Left ventricle myocardium inferior (tissue), 1 donor: ENCODE measurements at regions not wholly inside any gene's neighbourhood (a gene's known extent, or its start where the extent isn't known, plus 50 kb on each side); places are given as distances from the start of the nearest gene placed in this dataset.
"Not testable (repeated sequence)": the region's sequence is repeated elsewhere in the genome, so short reads cannot be mapped to it uniquely, and the experiment has no call there.

ENCODE experiments used
- DNase-seq: peaks from one replicate; pipeline ENCODE4 v3.0.0-alpha.2; 2020
- H3K27ac ChIP-seq: fragments of 200-600 bp; replicated peaks from 2 replicates; pipeline ENCODE4 v1.8.0; 2021
- H3K27me3 ChIP-seq: fragments of 200-600 bp; 2 replicates; pipeline ENCODE4 v1.8.0; 2021; ENCODE audit warnings: low read depth
- H3K36me3 ChIP-seq: fragments of 200-600 bp; 2 replicates; pipeline ENCODE4 v1.8.0; 2021
- H3K4me1 ChIP-seq: fragments of 200-600 bp; 2 replicates; pipeline ENCODE4 v1.8.0; 2021
- H3K4me3 ChIP-seq: fragments of 200-600 bp; 2 replicates; pipeline ENCODE4 v1.8.0; 2021; ENCODE audit warnings: mild to moderate bottlenecking, moderate library complexity
- H3K9me3 ChIP-seq: fragments of 200-600 bp; replicated peaks from 2 replicates; pipeline ENCODE4 v1.8.0; 2021
- intact Hi-C: fragments of 100-400 bp; cut with micrococcal nuclease; formaldehyde crosslinking; loops from one replicate; pipeline ENCODE4 v1.11.0; 2022
- donor health status: DM: no; HTN: yes; CAD: no; lungs with severe emphysema.

DNA sequence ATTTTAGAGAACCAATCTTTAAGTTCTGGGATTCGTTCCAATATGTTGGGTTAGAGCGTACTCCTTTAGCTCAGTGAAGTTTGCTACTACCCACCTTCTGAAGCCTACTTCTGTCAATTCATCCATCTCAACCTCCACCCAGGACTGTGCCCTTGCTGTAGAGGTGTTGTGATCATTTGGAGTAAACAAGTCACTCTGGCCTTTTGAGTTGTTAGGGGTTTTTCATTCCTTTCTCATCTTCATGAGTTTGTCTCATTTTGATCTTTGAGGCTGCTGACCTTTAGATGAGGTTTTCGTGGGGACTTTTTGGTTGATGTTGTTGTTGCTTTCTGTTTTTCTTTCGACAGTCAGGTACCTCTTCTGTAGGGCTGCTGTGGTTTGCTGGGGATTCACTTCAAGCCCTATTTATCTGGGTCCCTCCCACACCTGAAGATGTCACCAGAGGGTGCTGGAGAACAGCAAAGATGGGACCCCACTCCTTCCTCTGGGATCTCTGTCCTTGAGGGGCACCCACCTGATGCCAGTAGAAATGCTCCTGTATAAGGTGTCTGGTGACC lies 158.4 kb downstream of the ANKRD36B start:
- DNase-seq, H3K27me3 ChIP-seq, H3K4me1 ChIP-seq, H3K27ac ChIP-seq, H3K4me3 ChIP-seq, H3K36me3 ChIP-seq, H3K9me3 ChIP-seq, intact Hi-C loops: not testable (repeated sequence)

DNA sequence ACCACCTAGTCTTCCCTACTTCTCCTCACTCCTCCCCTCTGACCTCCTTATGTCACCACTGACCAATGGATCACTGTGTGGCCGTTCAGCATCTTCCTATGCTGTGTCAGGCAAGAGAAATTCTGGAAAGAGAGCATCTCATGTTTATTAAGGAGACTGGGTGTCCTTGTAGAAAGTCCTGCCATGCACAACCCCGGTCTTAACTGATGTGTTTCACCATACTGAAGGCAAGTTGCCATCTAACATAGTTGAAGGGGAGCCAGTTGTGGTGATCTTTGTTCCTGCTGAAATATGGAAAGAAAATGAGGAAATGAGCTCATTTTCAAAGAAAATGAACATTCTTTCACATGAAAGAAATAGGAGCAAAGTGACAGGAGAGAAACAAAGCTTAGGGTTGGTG lies 167.3 kb downstream of the ANKRD36B start:
- H3K4me3 ChIP-seq, H3K36me3 ChIP-seq, DNase-seq, H3K27me3 ChIP-seq, H3K9me3 ChIP-seq, intact Hi-C loops, H3K27ac ChIP-seq, H3K4me1 ChIP-seq: not testable (repeated sequence)

DNA sequence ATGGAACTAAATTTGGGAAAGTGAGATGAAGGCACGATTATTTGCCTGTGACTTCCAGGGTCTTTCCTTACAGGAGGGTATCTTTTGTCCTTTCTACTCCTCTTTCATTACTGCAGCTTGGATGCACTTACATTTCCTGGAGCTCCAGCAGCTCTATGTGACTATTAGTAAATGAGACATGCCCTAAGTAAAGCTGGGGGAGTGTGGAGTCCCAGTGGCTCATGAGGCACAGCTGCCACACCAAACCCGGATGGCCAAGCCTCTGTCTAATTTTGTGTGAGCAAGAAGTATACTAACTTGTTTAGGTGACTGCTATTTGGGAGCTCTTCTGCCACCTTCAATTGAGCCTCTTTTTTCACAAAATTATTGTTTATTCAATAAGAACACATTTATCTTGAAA lies 183.3 kb downstream of the ANKRD36B start:
- intact Hi-C loops, H3K27ac ChIP-seq, H3K36me3 ChIP-seq, H3K4me3 ChIP-seq, DNase-seq, H3K9me3 ChIP-seq, H3K4me1 ChIP-seq, H3K27me3 ChIP-seq: not testable (repeated sequence)

DNA sequence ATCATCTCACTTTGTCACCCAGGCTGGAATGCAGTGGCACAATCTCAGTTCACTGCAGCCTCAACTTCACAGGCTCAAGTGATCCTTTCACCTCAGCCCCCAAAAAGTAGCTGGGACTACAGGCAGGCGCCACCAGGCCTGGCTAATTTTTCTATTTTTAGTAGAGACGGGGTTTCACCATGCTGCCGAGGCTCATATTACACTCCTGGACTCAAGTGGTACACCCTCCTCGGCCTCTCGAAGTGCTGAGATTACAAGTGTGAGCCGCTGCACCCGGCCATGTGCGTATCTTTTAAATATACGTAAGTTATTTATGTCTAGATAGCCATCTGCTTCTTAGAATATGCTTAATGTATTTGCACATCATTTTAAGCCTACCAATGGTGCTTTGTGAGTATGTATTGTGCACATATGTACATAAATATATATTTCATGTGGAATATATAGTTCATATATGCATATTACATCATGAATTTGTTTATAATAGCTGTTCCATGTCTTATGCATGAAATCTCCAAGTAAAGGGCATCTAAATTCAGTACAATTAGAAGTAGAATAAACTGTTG lies 184.4 kb downstream of the ANKRD36B start:
- H3K4me1 ChIP-seq = not testable (repeated sequence)

DNA sequence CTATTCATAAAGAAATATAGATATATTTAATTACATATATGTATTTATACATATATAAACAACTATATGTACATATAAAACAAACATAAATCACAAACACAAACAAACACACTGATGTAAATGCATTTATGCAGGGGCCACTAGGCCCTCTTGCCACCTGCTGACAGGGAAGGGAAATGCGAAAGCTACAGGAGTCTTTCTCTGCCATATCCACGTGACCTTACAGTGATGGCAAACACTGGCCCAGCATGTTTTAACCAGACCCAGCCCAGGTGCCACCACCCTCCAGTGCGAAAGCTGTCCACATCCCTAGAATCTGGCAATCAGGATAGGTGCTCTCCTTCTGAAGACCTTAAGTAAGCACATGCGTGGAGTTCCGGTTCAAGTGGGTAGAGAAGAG lies 187.0 kb downstream of the ANKRD36B start:
- H3K4me1 ChIP-seq, H3K36me3 ChIP-seq, H3K27me3 ChIP-seq, H3K4me3 ChIP-seq, DNase-seq, H3K9me3 ChIP-seq, H3K27ac ChIP-seq, intact Hi-C loops: not testable (repeated sequence)

More for the DNA sequence above, 184.4 kb downstream of the ANKRD36B start:
- peak; percentile 6 for DNase-seq
- H3K27me3 ChIP-seq, H3K4me3 ChIP-seq, H3K9me3 ChIP-seq, H3K36me3 ChIP-seq, intact Hi-C loops, H3K27ac ChIP-seq: not testable (repeated sequence)

DNA sequence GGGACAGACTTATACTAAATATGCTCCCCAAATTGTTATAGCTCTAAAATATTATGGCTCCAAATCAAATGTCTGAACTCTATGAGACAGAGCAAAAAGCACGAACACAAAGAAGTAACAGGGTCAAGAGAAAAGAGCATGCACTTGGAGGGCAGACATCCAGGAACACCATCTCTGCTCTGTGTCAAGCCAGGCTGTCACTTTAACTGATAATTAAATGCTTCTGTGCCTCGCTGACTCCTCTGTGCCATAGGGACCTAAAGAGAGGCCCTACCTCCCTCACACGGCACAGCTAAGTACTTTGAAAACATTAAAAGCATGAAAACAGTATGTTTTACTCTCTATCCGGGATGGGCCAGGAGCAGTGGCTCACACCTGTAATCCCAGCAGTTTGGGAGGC lies 194.0 kb downstream of the ANKRD36B start:
- H3K27ac ChIP-seq, H3K27me3 ChIP-seq, intact Hi-C loops, DNase-seq, H3K4me1 ChIP-seq, H3K4me3 ChIP-seq, H3K9me3 ChIP-seq, H3K36me3 ChIP-seq: not testable (repeated sequence)

DNA sequence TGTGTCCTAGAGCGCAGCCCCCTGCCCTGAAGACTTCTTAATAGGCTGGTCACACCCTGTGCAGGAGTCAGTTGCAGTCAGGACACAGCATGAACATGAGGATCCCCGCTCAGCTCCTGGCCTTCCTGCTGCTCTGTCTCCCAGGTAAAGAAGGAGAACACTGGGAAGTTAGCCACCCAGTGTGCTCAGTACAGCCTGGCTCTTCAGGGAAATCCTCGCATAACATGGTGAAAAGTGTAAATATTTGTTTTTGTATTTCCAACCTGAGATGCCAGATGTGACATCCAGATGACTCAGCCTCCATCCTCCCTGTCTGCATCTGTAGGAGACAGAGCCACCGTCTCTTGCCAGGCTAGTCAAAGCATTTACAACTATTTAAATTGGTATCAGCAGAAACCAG lies 203.9 kb downstream of the ANKRD36B start:
- H3K27ac ChIP-seq, H3K27me3 ChIP-seq, DNase-seq, H3K4me1 ChIP-seq, H3K9me3 ChIP-seq, intact Hi-C loops, H3K36me3 ChIP-seq, H3K4me3 ChIP-seq: not testable (repeated sequence)

DNA sequence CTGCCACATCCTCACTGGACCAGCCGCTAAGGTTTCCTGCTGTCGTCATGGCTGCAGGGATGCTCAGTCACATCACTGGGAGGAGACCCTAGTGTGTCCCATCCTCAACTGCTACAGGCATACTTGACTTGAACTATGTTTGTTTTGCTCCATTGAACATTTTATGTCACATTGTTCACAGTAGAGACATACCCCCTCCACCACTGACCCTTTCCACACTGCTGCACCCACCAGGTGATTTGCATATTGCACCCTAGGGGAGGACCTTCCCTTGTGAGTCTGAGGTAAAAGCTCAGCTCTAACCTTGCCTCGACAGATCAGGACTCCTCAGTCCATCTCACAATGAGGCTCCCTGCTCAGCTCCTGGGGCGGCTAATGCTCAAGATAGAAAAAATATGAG lies 213.8 kb downstream of the ANKRD36B start:
- DNase-seq, H3K9me3 ChIP-seq, H3K36me3 ChIP-seq, H3K27ac ChIP-seq, H3K4me1 ChIP-seq, H3K27me3 ChIP-seq, H3K4me3 ChIP-seq, intact Hi-C loops: not testable (repeated sequence)

DNA sequence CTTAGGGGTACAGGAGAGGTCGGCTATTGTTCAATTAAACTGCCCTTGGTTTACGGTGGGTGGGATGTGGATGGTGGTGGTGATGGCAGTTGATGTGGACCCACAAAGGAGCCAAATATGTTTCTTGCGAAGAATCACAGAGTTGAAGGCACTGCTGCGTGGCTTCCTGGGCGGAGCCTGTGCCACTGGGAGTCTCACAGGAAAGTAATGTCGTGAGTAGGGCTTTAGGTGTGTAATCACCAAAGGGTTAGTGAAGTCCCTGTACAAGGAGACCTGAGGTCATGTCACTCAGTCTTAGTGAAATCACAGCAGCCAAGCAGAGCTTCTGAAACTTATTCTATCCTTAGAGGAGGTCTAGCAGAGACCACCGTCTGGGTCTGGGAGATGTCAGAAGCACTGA lies 215.3 kb downstream of the ANKRD36B start:
- intact Hi-C loops, H3K4me3 ChIP-seq, H3K9me3 ChIP-seq: not testable (repeated sequence)

DNA sequence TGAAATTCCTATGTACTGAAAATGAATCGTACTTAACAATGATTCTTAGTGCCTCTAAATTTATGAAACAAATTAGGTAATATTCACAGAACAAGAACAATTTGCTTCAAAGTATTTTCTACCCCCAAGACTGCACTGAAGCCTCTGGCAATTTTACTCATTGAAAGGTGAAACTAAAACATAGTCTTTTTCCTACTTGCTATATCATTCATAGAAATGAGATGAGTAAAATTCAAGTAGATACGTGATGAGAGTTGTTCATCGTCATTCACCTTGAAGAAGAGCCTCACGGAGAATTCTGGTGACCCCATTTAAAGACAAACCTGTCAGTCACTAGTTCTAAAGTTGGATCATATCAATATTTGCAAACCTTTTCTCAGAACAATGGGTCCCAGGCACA lies 226.5 kb downstream of the ANKRD36B start:
- DNase-seq, H3K4me3 ChIP-seq, H3K27ac ChIP-seq, H3K9me3 ChIP-seq, H3K36me3 ChIP-seq, intact Hi-C loops, H3K4me1 ChIP-seq: not testable (repeated sequence)
- peaks cover 22% of the 10 kb centered on the region for H3K27me3 ChIP-seq

More for the DNA sequence above, 215.3 kb downstream of the ANKRD36B start:
- not testable (repeated sequence) for H3K27me3 ChIP-seq, H3K36me3 ChIP-seq, H3K4me1 ChIP-seq, H3K27ac ChIP-seq, DNase-seq
